MM.1S (cell line): ENCODE measurements at regions not wholly inside any gene's neighbourhood (a gene's known extent, or its start where the extent isn't known, plus 50 kb on each side); places are given as distances from the start of the nearest gene placed in this dataset.

ENCODE experiments used
- EZH2phosphoT487 ChIP-seq: fragments of 300-600 bp; sonication (generic); IDR thresholded peaks from 2 replicates; pipeline ENCODE4 v1.6.1; 2018; ENCODE audit warnings: antibody characterized with exemption, low read length
- TF ChIP-seq, protein P1 (sequence below): fragments of 300-600 bp; sonication (generic); IDR thresholded peaks from 2 replicates; pipeline ENCODE4 v1.5.1; 2016; ENCODE audit warnings: antibody characterized with exemption, low read length, mixed read lengths

DNA sequence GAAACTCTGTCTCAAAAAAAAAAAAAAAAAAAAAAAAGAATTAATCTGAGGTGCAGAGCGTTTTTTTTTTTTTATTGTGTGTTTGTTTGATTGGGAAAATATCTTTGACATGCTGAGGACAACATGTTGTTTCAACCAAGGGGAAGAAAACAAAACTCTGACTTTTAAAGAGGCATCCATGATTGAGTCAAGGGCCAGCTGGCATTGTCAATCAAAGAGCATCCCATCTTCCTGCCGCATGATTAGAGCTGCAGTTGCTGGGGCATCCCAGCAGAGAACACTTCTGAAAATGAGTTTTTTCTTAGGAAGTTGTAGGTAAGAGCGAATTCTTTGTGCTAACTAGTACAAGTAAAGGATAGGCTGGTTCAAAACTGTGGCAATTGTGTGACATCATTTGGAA, 200.9 kb upstream of the DAAM1 start:
- TF ChIP-seq, protein P1, sequence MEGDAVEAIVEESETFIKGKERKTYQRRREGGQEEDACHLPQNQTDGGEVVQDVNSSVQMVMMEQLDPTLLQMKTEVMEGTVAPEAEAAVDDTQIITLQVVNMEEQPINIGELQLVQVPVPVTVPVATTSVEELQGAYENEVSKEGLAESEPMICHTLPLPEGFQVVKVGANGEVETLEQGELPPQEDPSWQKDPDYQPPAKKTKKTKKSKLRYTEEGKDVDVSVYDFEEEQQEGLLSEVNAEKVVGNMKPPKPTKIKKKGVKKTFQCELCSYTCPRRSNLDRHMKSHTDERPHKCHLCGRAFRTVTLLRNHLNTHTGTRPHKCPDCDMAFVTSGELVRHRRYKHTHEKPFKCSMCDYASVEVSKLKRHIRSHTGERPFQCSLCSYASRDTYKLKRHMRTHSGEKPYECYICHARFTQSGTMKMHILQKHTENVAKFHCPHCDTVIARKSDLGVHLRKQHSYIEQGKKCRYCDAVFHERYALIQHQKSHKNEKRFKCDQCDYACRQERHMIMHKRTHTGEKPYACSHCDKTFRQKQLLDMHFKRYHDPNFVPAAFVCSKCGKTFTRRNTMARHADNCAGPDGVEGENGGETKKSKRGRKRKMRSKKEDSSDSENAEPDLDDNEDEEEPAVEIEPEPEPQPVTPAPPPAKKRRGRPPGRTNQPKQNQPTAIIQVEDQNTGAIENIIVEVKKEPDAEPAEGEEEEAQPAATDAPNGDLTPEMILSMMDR = no peak
- TF ChIP-seq EZH2phosphoT487 = no peak
